NCI-H2227 treated with DMSO at 0.1 percent for 48 hours (cell line): ENCODE measurements at regions not wholly inside any gene's neighbourhood (a gene's known extent, or its start where the extent isn't known, plus 50 kb on each side); places are given as distances from the start of the nearest gene placed in this dataset.

Experiments
- DNase-seq: peaks from one replicate; lab custom pipeline; 2025; lab: John Stamatoyannopoulos, UW

- DNase-seq: no peak
These were observed 277.6 kb upstream of the PHF14 start for GRCh38 chr7:10696064-10696463.

DNA sequence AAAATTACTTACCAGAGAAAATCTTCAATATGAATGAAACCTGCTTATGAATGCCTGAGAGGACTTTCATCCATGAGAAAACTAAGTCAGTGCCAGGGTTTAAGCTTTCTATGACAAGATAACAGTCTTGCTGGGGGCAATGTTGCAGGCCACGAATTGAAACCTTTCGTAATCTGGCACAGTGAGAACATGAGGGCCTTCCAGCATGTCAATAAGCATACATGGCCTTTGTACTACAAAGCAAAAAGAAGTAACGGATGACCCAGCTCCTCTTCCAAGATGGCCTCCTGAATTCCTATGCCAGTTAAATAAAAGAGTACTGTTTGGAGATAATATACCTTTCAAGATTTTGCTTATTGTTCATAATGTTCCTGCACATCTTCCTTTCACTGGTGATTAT lies 270.6 kb upstream of the PHF14 start:
- no peak for DNase-seq

GRCh38 chr7:10703981-10704380 lies 269.7 kb upstream of the PHF14 start:
- DNase-seq: no peak

- DNase-seq: no peak
These were observed 269.0 kb upstream of the PHF14 start for GRCh38 chr7:10704653-10705052.

DNA sequence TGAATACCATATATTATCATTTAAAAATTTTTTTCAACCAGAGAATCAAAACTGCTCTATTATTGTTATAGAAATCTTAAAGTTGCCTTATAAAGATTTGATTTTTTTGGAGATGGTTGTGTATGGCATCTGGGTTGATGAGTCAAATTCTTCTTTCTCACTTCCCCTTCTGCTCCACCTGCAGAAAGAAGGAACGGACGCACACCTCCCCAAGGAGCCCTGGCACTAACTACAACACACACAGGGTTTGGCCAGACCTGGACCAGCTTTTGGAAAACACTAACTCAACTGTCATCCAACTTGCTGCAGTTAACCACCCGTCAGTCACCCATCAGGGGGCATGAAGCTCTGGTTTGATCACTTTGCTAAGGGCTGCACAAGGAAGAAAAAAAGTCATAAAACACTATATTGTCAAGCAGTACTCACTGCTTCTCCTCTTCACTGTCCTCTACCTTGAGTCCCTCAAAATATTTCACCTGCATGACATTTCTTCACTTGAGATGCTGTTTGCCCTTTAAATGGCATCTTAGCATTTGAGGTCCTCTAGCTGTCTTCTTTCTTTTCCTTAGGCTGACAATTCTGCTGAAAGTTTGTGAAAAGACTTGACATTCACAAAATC lies 266.7 kb upstream of the PHF14 start:
- DNase-seq: no peak

DNA sequence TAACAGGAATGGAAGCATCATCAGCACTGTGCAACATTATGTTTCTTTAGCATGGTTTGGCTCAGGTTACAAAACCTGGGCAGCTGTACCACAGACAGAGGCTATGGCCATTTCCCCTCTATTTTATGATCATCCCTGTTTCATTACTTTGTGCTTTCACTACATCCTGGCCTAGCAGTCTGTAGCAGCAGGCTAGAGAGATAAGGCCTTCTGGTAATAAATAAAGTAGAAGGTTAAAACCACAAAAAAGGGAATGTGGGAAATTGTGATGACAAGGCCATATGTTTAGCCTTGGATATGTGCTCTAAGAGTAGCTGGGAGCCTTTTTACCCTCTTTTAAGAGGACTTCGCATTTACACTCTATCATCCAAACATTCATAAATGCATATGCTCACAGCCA lies 266.2 kb upstream of the PHF14 start:
- no peak for DNase-seq

DNA sequence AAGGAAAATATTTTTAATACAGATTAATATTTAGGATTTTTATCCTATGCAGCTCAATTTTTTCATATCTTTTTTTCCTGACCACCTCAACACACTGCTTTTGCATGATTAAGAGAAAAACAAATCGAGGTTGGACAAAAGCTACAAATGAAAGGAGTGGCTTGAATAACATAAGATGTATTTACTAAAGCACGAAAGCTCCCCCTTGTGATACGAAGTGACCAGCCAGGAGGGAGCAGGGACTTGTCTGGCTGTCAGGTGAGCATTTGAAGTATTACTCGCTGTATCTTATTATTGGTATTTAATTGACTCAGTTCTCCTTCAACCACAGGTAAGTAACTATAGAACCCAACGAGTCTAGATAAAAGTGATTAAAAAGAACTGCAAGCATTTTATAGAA lies 265.2 kb upstream of the PHF14 start:
- DNase-seq: peak; percentile 33

GRCh38 chr7:10718768-10719167 lies 254.9 kb upstream of the PHF14 start:
- no peak for DNase-seq

DNA sequence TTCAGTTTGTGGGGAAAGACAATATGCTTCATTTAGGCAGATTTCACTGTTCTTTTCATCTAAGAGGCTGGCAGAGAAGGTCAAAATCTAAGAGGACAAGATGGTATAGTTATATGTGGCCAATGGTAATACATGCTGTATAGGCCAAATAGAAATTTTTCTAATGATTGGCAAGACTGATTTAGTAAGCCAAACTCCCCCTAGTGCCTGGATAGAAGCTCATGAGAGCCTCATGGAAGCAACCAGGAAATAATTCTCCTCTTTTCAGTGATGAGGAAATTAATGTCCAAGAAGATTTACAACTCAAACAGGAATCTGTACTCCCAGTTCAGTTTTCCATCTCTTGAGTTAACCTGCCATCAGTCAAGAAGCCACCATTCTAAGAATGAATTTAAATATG lies 253.6 kb upstream of the PHF14 start:
- no peak for DNase-seq

DNA sequence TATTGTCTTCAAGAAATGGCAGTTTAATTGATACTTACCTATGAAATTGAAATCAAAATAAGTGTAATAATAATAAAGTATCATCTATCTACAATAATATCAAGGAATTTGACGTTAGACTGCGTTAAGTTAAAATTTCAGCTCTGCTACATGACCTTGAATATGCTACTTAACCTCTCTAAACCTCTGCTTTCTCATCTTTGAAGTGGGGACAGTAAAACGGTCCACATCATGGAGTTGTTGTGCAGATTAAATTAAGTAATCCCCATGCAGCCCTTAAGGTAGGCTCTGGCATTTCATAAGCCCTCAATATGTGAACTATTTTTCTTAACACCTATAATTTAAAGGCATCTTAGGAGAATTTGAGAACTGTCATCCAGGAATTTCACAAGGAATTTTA lies 252.4 kb upstream of the PHF14 start:
- no peak for DNase-seq

DNA sequence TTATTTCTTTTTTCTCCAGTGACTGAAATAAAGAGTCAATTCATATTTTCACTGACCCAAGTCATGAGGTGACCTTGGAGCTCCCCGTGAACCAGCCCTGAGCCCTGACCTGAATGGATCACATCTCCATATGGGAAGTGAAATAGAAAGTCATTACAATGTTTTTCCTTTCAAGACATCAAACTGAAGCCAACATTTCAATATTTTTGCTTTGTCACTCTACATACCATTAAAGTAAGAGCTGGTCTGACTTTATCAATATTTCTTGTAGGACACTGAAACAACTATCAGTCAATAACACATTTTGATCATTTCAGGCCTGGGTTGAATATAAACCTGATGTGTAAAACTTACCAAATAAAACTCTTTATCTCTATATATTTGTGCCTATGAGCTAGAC lies 249.8 kb upstream of the PHF14 start:
- DNase-seq: no peak

GRCh38 chr7:10724449-10724848 lies 249.2 kb upstream of the PHF14 start:
- DNase-seq: no peak

DNA sequence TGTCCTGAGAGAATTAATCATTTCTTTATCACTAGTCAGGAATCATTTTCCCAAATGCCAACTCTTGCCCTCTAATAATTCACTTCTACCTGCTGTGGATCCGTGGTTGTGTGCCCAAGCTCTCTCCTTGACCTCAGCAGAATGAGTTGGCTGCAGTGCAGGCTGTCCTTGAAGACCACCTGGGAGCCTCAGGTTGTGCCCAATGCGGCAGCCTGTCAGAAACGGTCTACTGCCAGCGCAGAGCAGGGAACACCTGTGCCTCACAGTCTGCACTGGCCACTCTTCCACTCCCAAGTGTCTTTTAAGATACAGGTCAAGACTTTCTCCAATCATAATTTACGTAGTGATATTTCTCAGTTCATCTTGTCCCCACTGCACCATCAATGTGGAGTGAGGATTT lies 246.0 kb upstream of the PHF14 start:
- DNase-seq: no peak

DNA sequence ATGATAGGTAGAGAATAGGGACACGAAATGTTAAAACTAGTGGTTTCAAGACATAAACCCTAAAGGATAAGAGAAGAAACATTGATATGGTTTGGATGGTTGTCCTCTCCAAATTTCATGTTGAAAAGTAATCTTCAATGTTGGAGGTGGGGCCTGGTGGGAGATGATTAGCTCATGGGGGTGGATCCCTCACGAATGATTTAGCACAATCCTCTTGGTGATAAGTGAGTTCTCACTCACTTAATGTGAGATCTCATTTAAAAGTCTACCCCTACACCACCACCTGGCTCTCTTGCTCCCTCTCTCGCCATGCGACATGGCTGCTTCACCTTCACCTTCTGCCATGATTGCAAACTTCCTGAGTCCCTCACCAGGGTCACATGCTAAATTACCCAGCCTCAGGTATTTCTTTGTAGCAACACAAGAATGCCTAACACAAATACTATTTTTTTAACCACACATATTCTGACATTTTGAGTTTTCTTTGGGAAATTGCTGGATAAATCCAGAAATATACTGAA lies 242.4 kb upstream of the PHF14 start:
- DNase-seq: no peak

DNA sequence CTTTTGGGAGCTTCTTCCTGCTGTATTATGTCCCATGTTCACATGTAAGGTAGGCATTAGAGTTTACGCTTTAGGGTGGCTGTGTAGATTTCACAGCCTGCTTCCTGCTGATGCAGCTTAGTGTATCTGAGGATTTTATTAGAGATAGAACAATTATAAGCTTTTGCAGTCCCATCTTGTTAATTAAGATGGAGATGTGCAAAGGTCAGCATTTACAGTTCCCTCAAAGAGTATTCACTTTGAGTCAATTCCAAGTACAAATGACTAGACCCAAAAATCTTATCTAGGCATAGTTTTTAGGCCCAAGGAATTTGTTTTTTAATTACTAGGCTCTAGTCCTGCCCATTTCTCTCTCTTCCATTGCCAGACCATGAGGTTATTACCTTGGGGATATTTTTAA lies 239.9 kb upstream of the PHF14 start:
- no peak for DNase-seq

- no peak for DNase-seq
These were observed 239.1 kb upstream of the PHF14 start for GRCh38 chr7:10734595-10734994.

DNA sequence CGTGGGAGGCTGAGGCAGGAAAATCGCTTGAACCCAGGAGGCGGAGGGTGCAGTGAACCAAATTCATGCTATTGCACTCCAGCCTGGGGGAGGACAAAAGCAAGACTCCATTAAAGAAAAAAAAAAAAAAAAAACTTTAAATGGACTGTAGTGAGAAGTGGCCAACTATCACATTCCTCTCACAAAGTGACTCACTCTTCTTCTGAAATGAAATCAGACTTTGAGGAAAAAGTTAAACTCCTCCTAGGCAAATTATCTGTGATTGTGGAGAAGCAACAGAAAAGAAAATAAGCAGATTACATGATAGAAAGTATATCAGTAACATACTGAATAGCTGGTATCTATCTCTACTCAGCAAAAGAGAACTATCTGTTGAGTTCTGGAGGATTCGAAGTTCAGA lies 234.3 kb upstream of the PHF14 start:
- DNase-seq: no peak

- no peak for DNase-seq
These were observed 232.9 kb upstream of the PHF14 start for GRCh38 chr7:10740805-10741204.

DNA sequence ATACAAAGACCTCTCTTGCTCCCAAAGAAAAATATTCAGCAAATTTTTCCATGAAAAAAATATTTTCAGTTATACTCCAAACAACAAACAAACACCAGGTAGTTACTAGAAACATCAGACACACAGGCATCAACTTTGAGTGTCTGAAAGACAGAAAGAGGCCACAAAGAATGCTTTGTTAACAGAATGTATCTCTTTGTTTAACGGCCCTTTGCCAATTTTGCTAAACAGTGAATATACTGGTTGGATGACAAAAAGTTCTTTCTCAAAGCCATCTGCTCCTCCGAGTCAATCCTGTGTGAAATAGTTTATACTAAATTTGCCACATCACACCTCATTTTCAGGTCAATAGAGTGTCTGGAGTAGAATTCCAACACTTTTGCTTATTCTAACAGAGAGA lies 216.7 kb upstream of the PHF14 start:
- DNase-seq: no peak

DNA sequence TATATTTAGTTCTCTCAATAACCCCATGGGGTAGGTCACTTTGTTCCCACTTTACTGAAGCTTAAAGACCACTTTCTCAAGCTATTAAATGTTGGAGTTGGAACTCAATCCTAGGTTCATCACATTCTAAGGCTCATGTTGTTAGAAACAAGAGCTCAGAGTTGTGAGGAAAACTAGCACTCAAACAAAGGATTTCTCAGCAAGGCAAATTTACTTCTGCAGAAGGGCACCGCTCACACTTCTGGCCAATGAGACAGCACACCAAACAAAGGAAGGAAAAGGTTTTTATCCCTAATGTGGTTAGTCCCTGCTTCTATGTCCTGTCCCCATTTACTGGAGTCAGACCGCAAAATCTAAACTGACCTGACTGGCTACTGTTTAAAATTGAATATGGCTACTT lies 214.6 kb upstream of the PHF14 start:
- no peak for DNase-seq

DNA sequence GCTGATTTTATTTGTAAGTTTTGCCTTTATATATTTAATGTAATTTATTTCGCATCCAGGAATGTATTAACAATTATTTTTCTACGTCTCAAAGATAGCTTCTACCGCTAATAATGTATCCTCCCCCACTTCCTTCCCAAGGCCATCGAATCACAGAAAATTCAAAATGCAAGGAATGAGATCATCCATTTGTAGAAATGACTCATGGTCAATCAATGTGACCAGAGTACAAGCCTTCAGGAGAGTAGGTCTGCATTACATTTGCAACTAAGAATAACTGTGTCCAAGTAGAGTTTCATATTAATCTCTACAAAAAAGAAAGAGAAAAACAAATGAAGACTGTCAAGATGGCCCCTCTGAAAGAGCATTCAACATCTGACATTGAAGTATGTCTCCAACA lies 205.9 kb upstream of the PHF14 start:
- DNase-seq: no peak

DNA sequence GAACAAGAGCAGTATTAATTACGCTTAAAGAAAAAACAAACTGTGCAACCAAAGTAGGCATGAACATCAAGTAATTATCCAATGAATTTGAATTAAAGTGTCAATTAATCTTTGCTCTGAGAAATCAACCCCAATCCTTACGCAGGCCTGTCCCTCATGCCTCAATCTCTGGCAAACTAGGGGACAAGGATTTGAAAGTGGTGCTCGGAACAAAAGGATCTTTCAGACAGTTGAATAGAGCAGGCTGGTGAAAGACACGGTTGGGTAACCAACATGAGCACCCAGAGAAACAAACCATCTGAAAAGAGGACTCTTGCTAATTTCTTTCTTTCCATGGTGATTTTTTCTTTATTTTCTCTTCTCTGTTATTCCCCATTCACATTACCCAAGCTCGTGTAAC lies 203.5 kb upstream of the PHF14 start:
- DNase-seq: no peak

DNA sequence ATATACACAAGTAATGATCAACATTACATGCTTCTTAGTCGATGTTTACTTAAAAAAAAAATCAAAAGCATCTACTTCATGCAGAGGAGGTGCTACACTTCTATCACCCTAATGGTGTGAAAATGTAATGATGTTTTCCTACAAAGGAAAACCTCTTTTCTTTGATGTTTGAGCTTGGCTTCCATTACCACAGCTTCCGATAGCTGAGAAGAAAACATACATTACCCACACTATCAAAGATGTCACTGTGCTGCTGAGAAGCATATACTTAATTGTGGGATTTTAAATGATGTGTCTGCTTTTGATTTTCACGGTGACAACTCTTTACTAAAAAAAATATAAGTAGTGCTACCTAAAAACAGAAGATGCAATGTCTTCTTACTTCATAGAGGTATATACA lies 200.2 kb upstream of the PHF14 start:
- DNase-seq: no peak
